ENCODE measurements at regions not wholly inside any gene's neighbourhood (a gene's known extent, or its start where the extent isn't known, plus 50 kb on each side); places are given as distances from the start of the nearest gene placed in this dataset.

DNA sequence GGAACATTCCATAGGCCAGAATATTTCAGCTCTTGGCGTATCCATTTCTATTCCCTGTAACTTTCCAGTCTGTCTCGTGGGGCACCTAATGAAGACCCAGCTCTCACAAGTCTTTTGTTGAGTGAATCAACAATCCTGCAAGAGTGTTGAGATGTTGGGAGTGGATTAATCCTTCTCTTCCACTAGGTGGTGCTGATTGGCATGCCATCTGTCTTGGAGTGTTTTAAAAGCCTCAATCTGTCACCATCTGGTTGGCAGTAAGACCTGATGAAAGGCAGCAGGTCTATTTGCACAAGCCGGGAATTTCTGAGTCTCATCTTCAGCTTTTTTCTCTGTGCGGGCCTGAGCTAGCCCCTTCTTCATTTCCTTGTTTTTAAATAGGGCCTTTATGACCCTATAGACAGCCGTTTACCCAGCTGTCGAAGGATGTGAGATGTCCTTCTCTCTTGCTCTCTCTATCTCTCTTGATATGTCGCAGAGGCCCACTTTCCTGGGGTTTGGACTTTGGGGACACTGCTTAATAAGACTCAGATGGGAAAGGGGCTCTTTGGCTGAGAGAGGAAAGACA lies 180.5 kb downstream of the ZNF365 start:
- DNase-seq = peak; percentile 17

GRCh38 chr10:62559481-62560200 lies 185.5 kb downstream of the ZNF365 start:
- DNase-seq = no peak

GRCh38 chr10:62560201-62560819 lies 186.1 kb downstream of the ZNF365 start:
- no peak for DNase-seq

DNA sequence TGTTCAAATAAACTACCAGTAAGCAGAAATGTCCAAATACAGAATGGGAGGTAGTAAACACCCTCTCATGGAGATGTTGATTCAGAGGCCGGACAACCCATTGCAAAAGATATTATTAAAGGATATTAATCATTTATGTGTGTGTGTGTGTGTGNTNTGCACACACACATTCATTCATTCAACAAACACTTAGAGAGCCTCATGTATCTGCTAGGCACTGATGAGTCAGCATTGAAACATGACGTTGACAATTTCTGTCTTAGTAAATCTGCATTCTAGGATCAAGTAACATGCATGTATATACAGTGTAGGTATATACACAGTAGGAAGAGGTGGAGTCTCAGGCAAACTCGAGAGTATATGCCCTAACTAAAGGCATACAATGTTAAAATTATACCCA lies 187.0 kb downstream of the ZNF365 start:
- no peak for DNase-seq

DNA sequence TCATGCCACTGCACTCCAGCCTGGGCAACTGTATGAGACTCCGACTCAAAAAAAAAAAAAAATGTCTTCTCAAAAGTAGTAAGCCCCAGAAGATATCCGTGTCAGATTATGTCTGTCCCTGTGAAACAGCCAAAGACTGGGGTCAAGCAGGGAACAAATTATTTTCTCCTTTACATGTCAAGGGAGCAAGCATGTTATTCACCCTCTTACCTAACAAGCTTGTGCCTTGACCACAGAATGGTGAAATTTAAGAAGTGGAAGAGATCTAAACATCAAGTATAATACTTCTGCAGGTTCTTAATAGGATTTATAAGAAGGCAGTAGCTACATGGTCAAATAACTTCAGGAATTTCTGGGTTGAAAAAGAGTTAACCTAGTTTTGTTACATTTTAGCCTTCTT lies 187.9 kb downstream of the ZNF365 start:
- DNase-seq = no peak

- no peak for DNase-seq
These were observed 188.6 kb downstream of the ZNF365 start for GRCh38 chr10:62562795-62563194.

GRCh38 chr10:62573929-62574328 lies 199.8 kb downstream of the ZNF365 start:
- DNase-seq = no peak

GRCh38 chr10:62577076-62577475 lies 202.9 kb downstream of the ZNF365 start:
- no peak for DNase-seq

DNA sequence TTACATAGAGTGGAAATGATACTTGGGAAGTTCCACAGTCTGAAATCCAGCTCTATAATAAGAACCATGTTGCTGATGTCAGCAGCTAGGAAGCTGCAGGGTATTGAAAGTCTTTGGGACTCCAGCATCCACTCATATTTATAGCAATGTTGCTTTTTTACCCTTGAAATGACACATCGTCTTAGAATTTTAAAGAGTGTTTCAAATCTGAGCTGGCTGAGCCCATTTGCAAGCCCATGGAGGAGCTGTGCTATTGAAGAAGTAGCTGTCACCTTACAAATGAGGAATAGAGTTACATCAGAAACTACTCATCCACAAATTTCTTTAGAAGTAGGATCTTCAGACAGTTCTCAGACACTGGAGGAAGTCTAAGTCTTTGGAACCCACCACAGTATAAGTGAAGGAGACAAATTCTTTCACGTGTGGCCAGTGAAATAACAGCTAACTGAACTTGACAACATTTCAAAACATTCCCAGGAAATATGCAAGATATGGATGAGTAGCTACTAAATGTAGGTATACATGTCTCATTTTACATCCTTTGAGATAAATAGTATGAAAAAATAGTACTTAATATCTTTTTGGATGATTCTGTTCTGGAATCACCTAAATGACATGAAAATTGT lies 203.6 kb downstream of the ZNF365 start:
- DNase-seq = no peak

DNA sequence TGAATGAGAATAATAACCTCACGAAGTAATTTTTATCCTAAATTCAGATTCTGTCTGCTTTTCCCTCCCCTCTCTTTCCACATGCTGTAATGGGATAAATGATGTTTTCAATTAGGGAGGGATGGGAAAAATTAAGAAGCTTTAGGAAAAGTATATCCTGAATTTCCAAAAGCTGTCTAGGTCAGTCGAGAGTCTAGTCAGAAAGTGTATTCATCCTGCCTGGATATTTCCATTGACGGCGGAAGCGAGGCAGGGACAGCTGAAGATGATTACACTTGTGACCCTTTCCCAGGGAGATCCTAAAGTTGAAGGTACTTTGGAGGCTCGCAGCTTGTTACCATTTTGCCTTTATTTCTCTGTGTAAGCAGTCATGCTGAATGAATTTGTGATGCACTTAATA lies 204.1 kb downstream of the ZNF365 start:
- DNase-seq = no peak

- DNase-seq = no peak
These were observed 204.7 kb downstream of the ZNF365 start for GRCh38 chr10:62578916-62579315.

DNA sequence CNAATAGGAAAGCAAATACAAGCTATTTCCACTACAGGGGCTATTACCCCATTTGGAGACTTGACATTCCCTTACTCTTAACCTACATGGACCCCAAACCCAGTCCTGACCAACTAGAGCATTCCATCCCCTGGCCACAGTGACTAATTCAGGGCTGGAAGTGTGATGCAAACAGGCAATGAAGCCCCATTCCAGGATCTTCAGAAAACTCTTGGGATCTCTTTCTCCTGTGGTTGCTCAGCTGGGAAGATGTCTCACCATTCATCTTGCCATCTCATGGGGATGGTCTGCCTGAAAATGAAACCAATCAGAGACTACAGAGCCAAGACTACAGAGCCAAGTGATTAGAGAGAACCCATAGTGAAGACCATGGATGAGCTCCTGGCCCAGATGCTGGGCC lies 206.2 kb downstream of the ZNF365 start:
- no peak for DNase-seq

DNA sequence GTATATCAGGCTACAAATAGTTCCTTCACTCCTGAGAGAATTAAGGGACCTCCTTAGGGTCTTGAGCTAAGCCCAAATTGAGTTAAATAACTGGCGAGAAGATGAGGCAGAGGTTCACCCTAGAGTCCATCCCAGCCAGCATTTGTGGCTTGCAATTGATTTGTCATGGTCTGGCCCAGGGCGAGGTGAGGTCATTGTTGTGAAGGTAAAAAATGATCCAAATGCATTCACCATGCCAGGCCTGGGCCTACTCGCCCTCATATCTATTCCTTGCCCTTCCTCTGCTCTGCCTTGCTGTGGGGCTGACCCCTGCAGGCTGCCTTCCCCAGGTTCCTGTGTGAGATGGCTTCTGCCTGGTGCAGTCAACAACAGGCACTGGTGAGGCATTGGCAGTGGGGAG lies 207.2 kb downstream of the ZNF365 start:
- DNase-seq = no peak

GRCh38 chr10:62582101-62582705 lies 208.0 kb downstream of the ZNF365 start:
- DNase-seq = no peak

- DNase-seq = no peak
These were observed 208.6 kb downstream of the ZNF365 start for GRCh38 chr10:62582804-62583208.

DNA sequence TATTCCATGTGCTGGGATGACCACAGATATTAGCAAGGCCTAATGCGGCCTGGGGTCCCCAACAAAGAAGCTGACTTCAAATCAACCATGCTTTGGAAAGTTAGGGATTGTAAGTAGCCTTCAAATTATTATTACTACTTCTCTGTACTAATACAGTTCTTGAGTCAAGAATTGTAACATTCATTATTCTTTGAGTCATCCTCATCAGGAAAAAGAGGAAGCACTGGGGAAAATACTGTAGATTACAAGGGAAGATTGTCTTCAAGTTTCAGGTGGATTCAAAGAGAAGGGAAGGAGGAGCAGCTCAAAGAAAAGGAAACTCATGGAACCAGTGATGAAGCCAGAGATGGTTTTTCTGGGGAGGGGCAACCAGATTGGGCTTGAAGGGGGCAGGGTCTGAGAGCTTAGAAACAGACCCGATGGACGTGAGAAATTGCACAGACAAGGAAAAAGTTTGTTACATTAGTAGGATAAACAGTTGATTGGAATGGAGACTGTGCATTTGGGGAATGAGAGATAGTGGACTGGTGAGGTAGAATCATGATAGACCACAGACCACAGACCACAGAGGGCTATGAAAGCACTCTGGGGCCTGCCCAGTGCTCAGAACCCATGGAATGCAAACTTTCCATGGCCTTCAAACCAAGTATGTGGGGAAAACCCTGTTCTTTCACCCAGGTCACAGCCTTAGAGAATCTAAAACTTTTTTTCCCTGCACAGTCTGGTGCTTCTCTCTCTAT lies 209.9 kb downstream of the ZNF365 start:
- DNase-seq = no peak

DNA sequence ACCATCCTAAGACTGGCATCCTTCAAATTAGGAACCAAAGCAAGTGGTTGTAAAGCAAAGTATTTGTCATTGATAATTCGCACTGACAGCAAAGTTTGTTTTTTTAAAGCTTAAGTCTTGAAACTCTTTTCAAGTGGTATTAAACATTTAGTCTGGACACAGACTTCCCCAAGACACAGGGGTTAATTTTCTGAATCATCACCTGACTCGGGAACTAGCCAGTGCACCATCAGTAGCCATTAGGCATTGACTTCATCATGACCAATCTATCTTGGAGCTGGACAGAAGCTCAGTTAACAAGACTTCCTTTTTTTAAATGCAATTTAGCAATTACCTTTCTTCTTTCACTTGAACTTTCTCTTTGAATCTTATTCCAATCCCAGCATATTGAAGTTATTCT lies 210.6 kb downstream of the ZNF365 start:
- DNase-seq = no peak

DNA sequence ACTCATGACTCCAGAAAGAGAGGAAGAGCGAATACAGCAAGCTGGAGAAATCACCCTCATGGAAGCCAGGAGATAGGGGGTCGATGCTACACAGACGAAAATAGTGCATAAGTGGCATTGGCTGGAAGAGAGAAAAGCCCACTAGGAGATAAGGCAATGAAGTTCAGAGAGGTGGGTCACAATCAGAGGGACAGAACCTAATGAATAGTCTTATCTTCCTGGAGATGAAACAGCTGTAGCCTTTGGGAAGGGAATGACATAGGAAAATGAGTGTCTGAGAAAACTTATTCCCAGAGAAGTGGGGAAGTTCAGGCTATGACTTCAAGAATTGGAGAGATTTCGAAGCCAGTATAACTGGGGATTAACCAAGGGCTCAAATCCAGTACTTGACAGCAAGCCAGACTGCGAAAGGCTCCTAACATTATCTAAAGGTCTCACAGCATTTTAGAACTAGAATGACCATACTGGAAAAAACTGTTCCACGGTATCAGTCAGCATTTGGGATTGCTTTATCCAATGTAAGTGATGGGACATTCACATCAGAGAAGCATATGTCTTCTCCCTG lies 211.1 kb downstream of the ZNF365 start:
- no peak for DNase-seq

- no peak for DNase-seq
These were observed 212.8 kb downstream of the ZNF365 start for GRCh38 chr10:62587011-62587410.

- DNase-seq = no peak
These were observed 213.9 kb downstream of the ZNF365 start for GRCh38 chr10:62588116-62588515.

DNA sequence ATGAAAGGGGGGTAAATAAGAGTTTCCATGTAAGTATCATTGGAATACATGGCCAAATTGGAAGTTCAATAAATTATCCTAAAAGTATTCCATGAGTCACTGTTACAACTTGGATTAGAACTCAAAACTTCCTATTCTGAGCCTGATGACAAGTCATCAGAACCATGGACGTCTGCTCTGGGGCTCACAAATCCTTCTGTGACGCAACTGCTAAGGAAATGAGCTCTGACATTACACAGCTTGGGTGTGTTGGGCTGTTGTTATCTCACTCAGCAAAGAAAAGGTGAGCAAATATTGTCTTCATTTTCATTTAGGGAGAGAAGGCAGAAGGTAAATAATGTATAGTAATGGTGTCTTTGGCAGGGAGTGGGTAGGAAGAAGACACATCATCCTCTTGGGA lies 214.8 kb upstream of the ADO start:
- DNase-seq = no peak

GRCh38 chr10:62590306-62590705 lies 214.2 kb upstream of the ADO start:
- DNase-seq = no peak

GRCh38 chr10:62594093-62594520 lies 210.4 kb upstream of the ADO start:
- DNase-seq = peak; percentile 58
